AG09309 (cell line): ENCODE measurements at regions not wholly inside any gene's neighbourhood (a gene's known extent, or its start where the extent isn't known, plus 50 kb on each side); places are given as distances from the start of the nearest gene placed in this dataset.

Experiments
- DNase-seq: peaks from one replicate; pipeline ENCODE4 v3.0.0-alpha.2; 2010; ENCODE audit warnings: low read depth
- H3K4me3 ChIP-seq: 2 replicates; pipeline ENCODE4 v1.5.1; 2011; ENCODE audit warnings: mild to moderate bottlenecking, low read depth, low read length, moderate library complexity; ENCODE audit not compliant: control insufficient read depth
- TF ChIP-seq, protein P1 (sequence below): IDR thresholded peaks from 2 replicates; pipeline ENCODE4 v1.5.1; 2011; ENCODE audit warnings: mild to moderate bottlenecking, low read depth, low read length, inconsistent platforms; ENCODE audit not compliant: insufficient read depth, control insufficient read depth; ENCODE audit errors: missing control alignments

DNA sequence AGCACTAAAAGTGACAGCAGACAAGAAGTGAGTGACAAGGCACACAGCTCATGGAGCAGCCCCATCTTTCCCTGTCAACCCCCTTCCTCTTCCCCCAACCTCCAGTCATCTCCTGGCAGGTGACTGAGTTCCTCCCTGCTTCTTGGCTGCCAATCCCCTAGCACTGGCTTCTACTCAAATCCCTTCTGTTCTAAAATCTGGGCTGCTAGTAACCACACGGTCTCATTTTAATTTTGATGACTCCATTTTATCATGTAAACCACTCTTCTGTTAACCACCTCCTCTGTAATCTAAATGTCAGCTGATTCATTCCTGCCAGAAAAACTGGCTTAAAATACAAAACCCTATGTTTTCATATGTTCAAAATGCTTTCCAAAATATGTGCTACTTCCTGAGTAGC lies 419.8 kb upstream of the MON1B start:
- TF ChIP-seq, protein P1, sequence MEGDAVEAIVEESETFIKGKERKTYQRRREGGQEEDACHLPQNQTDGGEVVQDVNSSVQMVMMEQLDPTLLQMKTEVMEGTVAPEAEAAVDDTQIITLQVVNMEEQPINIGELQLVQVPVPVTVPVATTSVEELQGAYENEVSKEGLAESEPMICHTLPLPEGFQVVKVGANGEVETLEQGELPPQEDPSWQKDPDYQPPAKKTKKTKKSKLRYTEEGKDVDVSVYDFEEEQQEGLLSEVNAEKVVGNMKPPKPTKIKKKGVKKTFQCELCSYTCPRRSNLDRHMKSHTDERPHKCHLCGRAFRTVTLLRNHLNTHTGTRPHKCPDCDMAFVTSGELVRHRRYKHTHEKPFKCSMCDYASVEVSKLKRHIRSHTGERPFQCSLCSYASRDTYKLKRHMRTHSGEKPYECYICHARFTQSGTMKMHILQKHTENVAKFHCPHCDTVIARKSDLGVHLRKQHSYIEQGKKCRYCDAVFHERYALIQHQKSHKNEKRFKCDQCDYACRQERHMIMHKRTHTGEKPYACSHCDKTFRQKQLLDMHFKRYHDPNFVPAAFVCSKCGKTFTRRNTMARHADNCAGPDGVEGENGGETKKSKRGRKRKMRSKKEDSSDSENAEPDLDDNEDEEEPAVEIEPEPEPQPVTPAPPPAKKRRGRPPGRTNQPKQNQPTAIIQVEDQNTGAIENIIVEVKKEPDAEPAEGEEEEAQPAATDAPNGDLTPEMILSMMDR = no peak
- no peak for DNase-seq

DNA sequence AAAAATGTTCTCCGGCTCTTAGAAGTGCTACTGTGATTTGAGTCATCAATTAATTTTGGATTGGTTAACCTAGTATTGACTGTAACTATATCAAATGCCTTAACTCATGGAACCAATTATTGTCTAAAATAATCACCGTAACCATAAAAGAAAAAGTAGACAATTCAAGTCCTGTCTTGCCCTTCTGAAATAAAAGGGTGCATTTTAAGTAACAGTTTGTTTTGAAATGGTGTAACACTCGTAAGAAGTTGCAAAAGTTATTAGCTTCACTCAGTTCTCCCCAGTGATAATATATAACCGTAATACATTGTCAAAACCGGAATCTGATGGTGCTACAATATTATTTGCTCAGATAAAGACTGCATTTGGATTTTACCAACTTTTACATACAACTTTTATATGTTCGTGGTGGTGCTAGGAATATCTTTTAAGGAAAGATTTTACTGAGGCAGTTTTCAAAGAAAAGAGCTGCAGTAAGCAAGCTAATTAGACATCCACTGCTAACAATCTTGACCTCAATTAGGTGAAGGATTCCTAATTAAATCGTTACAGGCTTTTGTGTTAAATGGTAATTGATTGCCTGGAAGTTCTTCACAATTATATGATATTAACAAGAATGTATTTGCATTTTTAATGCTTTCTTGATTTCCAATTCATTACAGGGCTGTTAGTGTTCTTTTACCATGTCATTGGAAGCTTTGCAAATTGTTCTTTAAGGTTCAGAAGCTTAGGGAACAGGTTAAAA lies 413.1 kb upstream of the MON1B start:
- no peak for DNase-seq
- no peak overlapping the region for H3K4me3 ChIP-seq
- TF ChIP-seq, protein P1 = no peak

More for the DNA sequence above, 419.8 kb upstream of the MON1B start:
- H3K4me3 ChIP-seq = no peak overlapping the region

DNA sequence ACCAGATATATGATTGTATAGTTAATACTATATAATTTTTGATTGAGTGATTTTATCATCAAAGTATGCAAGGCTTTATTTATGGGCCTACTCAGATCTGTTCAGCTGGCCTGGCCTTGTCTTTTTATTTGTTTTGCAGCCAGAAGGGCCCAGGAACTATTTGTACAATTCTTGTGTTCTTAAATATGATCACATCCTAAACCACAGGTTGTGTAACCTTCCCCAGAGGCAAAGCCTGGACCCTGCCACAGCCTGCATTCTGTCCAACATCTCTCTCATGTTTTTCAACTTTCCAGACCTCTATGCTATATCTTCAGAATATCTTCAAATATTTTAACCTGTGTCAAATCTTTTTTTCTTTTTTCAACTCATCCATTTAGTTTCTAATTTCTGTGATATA lies 410.4 kb upstream of the MON1B start:
- H3K4me3 ChIP-seq = no peak overlapping the region
- DNase-seq = no peak
- TF ChIP-seq, protein P1 = no peak

DNA sequence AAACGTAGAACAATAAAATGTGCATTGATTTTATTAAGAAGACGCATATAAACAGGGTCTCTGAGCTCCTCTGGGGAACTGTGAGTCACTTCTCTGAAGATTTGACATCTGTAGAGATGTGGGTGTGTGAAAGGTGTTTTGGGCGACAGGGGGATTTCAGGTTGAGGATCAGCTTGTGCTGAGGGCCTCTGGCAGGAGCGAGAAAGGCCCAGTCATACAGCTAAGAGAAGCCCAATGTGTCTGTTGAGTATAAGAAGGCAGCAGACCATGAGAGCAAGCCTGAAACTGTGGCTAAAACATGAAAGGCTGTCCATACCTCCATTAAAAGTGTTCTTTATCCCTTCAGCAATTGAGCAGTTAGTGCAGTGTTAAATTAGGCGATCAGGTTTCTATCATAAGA lies 406.5 kb upstream of the MON1B start:
- TF ChIP-seq, protein P1 = no peak
- H3K4me3 ChIP-seq = no peak overlapping the region
- no peak for DNase-seq

DNA sequence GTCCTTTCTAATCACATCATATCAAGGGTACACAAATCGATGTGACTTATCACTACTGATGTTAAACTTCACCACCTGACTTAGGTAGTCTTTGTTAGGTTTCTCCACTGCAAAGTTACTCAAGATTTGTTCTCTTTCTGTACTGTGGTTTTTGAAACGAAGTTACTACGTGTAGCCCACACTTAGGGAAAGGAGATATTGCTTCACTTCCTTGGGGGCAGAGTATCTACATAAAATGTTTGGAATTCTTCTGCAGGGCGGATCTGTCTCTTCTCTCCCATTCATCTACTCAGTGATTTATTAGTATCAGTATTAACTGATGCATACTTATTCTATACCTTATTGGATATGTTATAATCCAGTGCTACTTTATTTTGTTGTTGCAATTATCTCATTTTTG lies 403.6 kb upstream of the MON1B start:
- TF ChIP-seq, protein P1 = no peak
- no peak for DNase-seq
- no peak overlapping the region for H3K4me3 ChIP-seq

DNA sequence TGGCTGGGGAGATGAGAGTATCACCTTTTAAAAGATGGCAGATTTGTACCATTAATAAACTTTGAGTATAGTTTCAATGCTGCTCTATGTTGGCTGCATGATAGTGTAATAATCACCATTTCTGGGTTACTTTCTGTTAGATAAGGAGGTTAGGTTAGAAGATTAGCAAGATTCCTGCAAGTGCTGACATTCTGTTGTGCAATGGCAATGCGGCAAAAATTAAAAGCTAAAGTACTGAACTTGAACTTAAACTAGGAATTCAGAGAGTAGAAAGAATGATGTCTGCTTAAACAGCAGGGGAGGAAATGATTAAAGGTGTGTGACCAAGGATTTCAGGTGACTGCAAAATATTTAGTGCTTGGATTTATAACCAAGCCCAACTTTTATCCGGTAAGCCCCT lies 399.8 kb upstream of the MON1B start:
- DNase-seq = no peak
- H3K4me3 ChIP-seq = no peak overlapping the region
- TF ChIP-seq, protein P1 = no peak
